Astrocyte (in vitro differentiated cells and primary cell): ENCODE measurements at regions not wholly inside any gene's neighbourhood (a gene's known extent, or its start where the extent isn't known, plus 50 kb on each side); places are given as distances from the start of the nearest gene placed in this dataset.
A peak's percentile ranks its signal among the peaks of the same experiment; 100 is the strongest.

Experiments
- DNase-seq: peaks from one replicate; pipeline ENCODE4 v3.0.0-alpha.2; 2010; ENCODE audit warnings: low read depth
- FAIRE-seq: peaks from 2 replicates; lab custom pipeline; 2011; peaks lifted over from hg19 to GRCh38; lab: Jason Lieb, UNC
- H2AFZ ChIP-seq: 2 replicates; pipeline ENCODE4 v1.6.0; 2012; ENCODE audit warnings: low read depth, low read length, inconsistent platforms
- H3K27ac ChIP-seq: 2 replicates; pipeline ENCODE4 v1.5.1; 2011; ENCODE audit warnings: low read depth, low read length, inconsistent platforms
- H3K27me3 ChIP-seq: 2 replicates; pipeline ENCODE4 v1.6.0; 2011; ENCODE audit warnings: low read length, inconsistent platforms; ENCODE audit not compliant: insufficient read depth
- H3K36me3 ChIP-seq: 2 replicates; pipeline ENCODE4 v1.5.1; 2011; ENCODE audit warnings: low read length, inconsistent platforms; ENCODE audit not compliant: insufficient read depth
- H3K4me1 ChIP-seq: 2 replicates; pipeline ENCODE4 v1.5.1; 2011; ENCODE audit warnings: low read length, inconsistent platforms; ENCODE audit not compliant: insufficient read depth
- H3K4me2 ChIP-seq: 2 replicates; pipeline ENCODE4 v1.6.0; 2012; ENCODE audit warnings: low read length, inconsistent platforms
- H3K4me3 ChIP-seq: 2 replicates; pipeline ENCODE4 v1.5.1; 2011; ENCODE audit warnings: low read depth, mild to moderate bottlenecking, low read length, inconsistent platforms; ENCODE audit not compliant: insufficient read depth
- H3K79me2 ChIP-seq: 2 replicates; pipeline ENCODE4 v1.6.0; 2012; ENCODE audit warnings: mild to moderate bottlenecking, low read length, inconsistent platforms; ENCODE audit not compliant: insufficient read depth
- H3K9ac ChIP-seq: 2 replicates; pipeline ENCODE4 v1.6.0; 2012; ENCODE audit warnings: mild to moderate bottlenecking, low read length, inconsistent platforms
- H3K9me3 ChIP-seq: 2 replicates; pipeline ENCODE4 v1.5.1; 2012; ENCODE audit warnings: low read depth, mild to moderate bottlenecking, low read length, inconsistent platforms; ENCODE audit not compliant: insufficient read depth
- H4K20me1 ChIP-seq: 2 replicates; pipeline ENCODE4 v1.6.0; 2012; ENCODE audit warnings: low read length, inconsistent platforms; ENCODE audit not compliant: insufficient read depth
- H3K27ac Mint-ChIP-seq: one replicate; pipeline ENCODE4 v1.8.0; 2021; ENCODE audit warnings: mild to moderate bottlenecking, mixed read lengths; ENCODE audit not compliant: unreplicated experiment
- H3K27me3 Mint-ChIP-seq: one replicate; pipeline ENCODE4 v1.8.0; 2021; ENCODE audit warnings: low read depth, mixed read lengths; ENCODE audit not compliant: unreplicated experiment
- H3K36me3 Mint-ChIP-seq: one replicate; pipeline ENCODE4 v1.8.0; 2021; ENCODE audit warnings: low read depth, mixed read lengths; ENCODE audit not compliant: unreplicated experiment
- H3K4me1 Mint-ChIP-seq: one replicate; pipeline ENCODE4 v1.8.0; 2021; ENCODE audit warnings: low read depth, mixed read lengths; ENCODE audit not compliant: unreplicated experiment
- H3K4me3 Mint-ChIP-seq: one replicate; pipeline ENCODE4 v1.8.0; 2021; ENCODE audit warnings: mild to moderate bottlenecking, moderate library complexity, mixed read lengths; ENCODE audit not compliant: unreplicated experiment
- H3K9me3 Mint-ChIP-seq: one replicate; pipeline ENCODE4 v1.8.0; 2021; ENCODE audit warnings: mild to moderate bottlenecking, mixed read lengths; ENCODE audit not compliant: unreplicated experiment
- EZH2 ChIP-seq: IDR thresholded peaks from 2 replicates; pipeline ENCODE4 v1.6.1; 2012; ENCODE audit warnings: mild to moderate bottlenecking, low read length, inconsistent platforms; ENCODE audit not compliant: insufficient read depth
- TF ChIP-seq, protein P1 (sequence below): IDR thresholded peaks from 2 replicates; pipeline ENCODE4 v1.5.1; 2011; ENCODE audit warnings: low read depth, mild to moderate bottlenecking, inconsistent platforms, low read length, moderate library complexity; ENCODE audit not compliant: insufficient read depth

DNA sequence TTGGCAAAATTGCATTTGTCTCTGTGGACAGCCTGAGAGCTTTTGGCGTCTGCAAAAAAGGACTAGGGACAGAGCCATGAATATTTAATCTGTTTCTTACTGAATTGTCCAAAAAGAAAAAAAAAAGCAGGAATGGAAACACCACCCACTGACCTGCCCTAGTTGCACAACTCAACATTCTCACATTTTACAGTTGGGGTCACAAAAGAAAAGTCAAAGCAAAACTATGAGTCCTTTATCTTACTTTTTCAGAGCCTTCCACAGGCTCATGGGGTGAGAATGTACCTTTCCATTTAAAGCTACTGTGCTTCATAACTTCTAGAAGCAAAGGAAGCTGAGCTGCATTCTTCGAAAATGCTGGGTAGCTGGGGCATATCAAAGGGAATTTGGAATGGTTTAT is 225.7 kb downstream of the FAM76B start:
- DNase-seq (peak; percentile 41), FAIRE-seq (no peak)
- no peak overlapping the region for H3K27ac ChIP-seq
- no peak overlapping the region for H3K4me2 ChIP-seq
- H3K36me3 ChIP-seq: no peaks in the 10 kb centered on the region
- no peaks in the 10 kb centered on the region for H3K36me3 Mint-ChIP-seq
- no peaks in the 10 kb centered on the region for H3K4me1 ChIP-seq
- no peak overlapping the region for H3K4me3 ChIP-seq
- H3K9me3 Mint-ChIP-seq: peaks cover 2% of the 10 kb centered on the region
- H3K9me3 ChIP-seq: no peaks in the 10 kb centered on the region
- no peaks in the 10 kb centered on the region for H3K27me3 ChIP-seq
- no peak overlapping the region for H3K4me3 Mint-ChIP-seq
- no peaks in the 10 kb centered on the region for H4K20me1 ChIP-seq
- H3K27me3 Mint-ChIP-seq: no peaks in the 10 kb centered on the region
- H2AFZ ChIP-seq: no peak overlapping the region
- no peaks in the 10 kb centered on the region for H3K79me2 ChIP-seq
- TF ChIP-seq EZH2: no peak
- TF ChIP-seq, protein P1, sequence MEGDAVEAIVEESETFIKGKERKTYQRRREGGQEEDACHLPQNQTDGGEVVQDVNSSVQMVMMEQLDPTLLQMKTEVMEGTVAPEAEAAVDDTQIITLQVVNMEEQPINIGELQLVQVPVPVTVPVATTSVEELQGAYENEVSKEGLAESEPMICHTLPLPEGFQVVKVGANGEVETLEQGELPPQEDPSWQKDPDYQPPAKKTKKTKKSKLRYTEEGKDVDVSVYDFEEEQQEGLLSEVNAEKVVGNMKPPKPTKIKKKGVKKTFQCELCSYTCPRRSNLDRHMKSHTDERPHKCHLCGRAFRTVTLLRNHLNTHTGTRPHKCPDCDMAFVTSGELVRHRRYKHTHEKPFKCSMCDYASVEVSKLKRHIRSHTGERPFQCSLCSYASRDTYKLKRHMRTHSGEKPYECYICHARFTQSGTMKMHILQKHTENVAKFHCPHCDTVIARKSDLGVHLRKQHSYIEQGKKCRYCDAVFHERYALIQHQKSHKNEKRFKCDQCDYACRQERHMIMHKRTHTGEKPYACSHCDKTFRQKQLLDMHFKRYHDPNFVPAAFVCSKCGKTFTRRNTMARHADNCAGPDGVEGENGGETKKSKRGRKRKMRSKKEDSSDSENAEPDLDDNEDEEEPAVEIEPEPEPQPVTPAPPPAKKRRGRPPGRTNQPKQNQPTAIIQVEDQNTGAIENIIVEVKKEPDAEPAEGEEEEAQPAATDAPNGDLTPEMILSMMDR: no peak
- peaks cover 28% of the 10 kb centered on the region for H3K4me1 Mint-ChIP-seq
- H3K9ac ChIP-seq: no peak overlapping the region
- no peak overlapping the region for H3K27ac Mint-ChIP-seq

DNA sequence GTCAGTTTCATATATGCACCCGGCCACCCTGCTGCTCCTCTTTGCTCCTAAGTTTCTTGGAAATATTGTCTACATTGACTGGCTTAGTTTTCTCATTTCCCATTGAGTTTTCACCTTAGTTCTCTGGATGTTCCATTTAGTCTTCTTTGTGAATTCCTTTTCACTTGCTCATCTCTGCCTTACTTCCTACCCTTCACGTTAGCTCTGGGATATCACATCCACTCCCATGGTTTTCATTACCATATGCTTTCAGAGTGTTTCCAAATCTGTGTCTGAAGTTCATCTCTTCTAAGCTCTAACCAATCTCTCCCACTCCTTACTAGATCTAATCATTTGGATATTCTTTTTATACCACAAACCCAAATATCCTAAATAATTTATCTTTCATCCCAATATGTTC is 226.4 kb downstream of the FAM76B start:
- peak; percentile 83 for FAIRE-seq
- no peaks in the 10 kb centered on the region for H3K79me2 ChIP-seq

More for the DNA sequence above, 226.4 kb downstream of the FAM76B start:
- peak; percentile 23 for DNase-seq
- no peaks in the 10 kb centered on the region for H4K20me1 ChIP-seq
- Mint-ChIP-seq H3K27ac (no peak overlapping the region), H3K9me3 (peaks cover under 1% of the 10 kb centered on the region), H3K27me3 (no peaks in the 10 kb centered on the region), H3K4me1 (peaks cover 25% of the 10 kb centered on the region), H3K36me3 (no peaks in the 10 kb centered on the region), H3K4me3 (no peak overlapping the region)
- H3K4me3 ChIP-seq: no peak overlapping the region
- TF ChIP-seq EZH2: no peak
- TF ChIP-seq, protein P1: no peak
- H3K4me1 ChIP-seq: no peaks in the 10 kb centered on the region
- no peak overlapping the region for H2AFZ ChIP-seq
- H3K27me3 ChIP-seq: no peaks in the 10 kb centered on the region
- H3K36me3 ChIP-seq: no peaks in the 10 kb centered on the region
- no peak overlapping the region for H3K4me2 ChIP-seq
- H3K9me3 ChIP-seq: no peaks in the 10 kb centered on the region
- no peak overlapping the region for H3K9ac ChIP-seq
- H3K27ac ChIP-seq: no peak overlapping the region
